GM23338 (cell line): ENCODE measurements at regions not wholly inside any gene's neighbourhood (a gene's known extent, or its start where the extent isn't known, plus 50 kb on each side); places are given as distances from the start of the nearest gene placed in this dataset.

Source experiments
- ATAC-seq: fragments of 200-7000 bp; cut with Tn5 transposase; 3 replicates; pipeline ENCODE4 v1.9.1; 2020
- DNase-seq: peaks from one replicate; pipeline ENCODE4 v3.0.0-alpha.2; 2015; ENCODE audit warnings: low spot score
- H2AFZ ChIP-seq: fragments of 200-600 bp; sonication (generic); 2 replicates; pipeline ENCODE4 v1.8.0; 2016; ENCODE audit warnings: antibody characterized with exemption, mild to moderate bottlenecking, moderate library complexity
- H3F3A ChIP-seq: fragments of 200-600 bp; sonication (generic); replicated peaks from 2 replicates; pipeline ENCODE4 v1.8.0; 2017; ENCODE audit warnings: antibody characterized with exemption, mixed run types, low read depth
- H3K27ac ChIP-seq: fragments of 200-600 bp; sonication (generic); 2 replicates; pipeline ENCODE4 v1.6.1; 2016; ENCODE audit warnings: low read depth
- H3K27me3 ChIP-seq: fragments of 200-600 bp; sonication (generic); 2 replicates; pipeline ENCODE4 v1.8.0; 2016; ENCODE audit warnings: mild to moderate bottlenecking, mixed run types, moderate library complexity; ENCODE audit not compliant: insufficient read depth
- H3K36me3 ChIP-seq: fragments of 200-600 bp; sonication (generic); 2 replicates; pipeline ENCODE4 v1.8.0; 2016; ENCODE audit warnings: mild to moderate bottlenecking; ENCODE audit not compliant: insufficient read depth
- H3K4me1 ChIP-seq: fragments of 200-600 bp; sonication (generic); 2 replicates; pipeline ENCODE4 v1.8.0; 2016; ENCODE audit warnings: mild to moderate bottlenecking, moderate library complexity; ENCODE audit not compliant: insufficient read depth
- H3K4me2 ChIP-seq: fragments of 200-600 bp; sonication (generic); 2 replicates; pipeline ENCODE4 v1.7.1; 2017; ENCODE audit warnings: mixed run types
- H3K4me3 ChIP-seq: fragments of 200-600 bp; sonication (generic); 2 replicates; pipeline ENCODE4 v1.6.1; 2016; ENCODE audit warnings: mixed run types
- H3K79me2 ChIP-seq: fragments of 200-600 bp; sonication (generic); replicated peaks from 2 replicates; pipeline ENCODE4 v1.8.0; 2017; ENCODE audit warnings: mild to moderate bottlenecking; ENCODE audit not compliant: insufficient read depth
- H3K9me2 ChIP-seq: fragments of 200-600 bp; sonication (generic); 2 replicates; pipeline ENCODE4 v1.8.0; 2017; ENCODE audit not compliant: insufficient read depth
- H4K20me1 ChIP-seq: fragments of 200-600 bp; sonication (generic); replicated peaks from 2 replicates; pipeline ENCODE4 v1.8.0; 2017; ENCODE audit warnings: mild to moderate bottlenecking; ENCODE audit not compliant: insufficient read depth
- H3K27ac Mint-ChIP-seq: 2 replicates; pipeline ENCODE4 v1.8.0; 2020; ENCODE audit warnings: inconsistent platforms, mild to moderate bottlenecking, moderate library complexity, mixed read lengths
- H3K27me3 Mint-ChIP-seq: 3 replicates; pipeline ENCODE4 v1.8.0; 2022; ENCODE audit warnings: low read depth, mild to moderate bottlenecking, moderate library complexity, mixed read lengths, inconsistent platforms; ENCODE audit not compliant: insufficient read depth, poor library complexity
- H3K36me3 Mint-ChIP-seq: 3 replicates; pipeline ENCODE4 v1.8.0; 2021; ENCODE audit warnings: low read depth, mild to moderate bottlenecking, inconsistent platforms, moderate library complexity, mixed read lengths
- H3K4me1 Mint-ChIP-seq: 3 replicates; pipeline ENCODE4 v1.8.0; 2020; ENCODE audit warnings: mild to moderate bottlenecking, inconsistent platforms, mixed read lengths
- H3K4me3 Mint-ChIP-seq: 3 replicates; pipeline ENCODE4 v1.8.0; 2021; ENCODE audit warnings: moderate library complexity, mild to moderate bottlenecking, inconsistent platforms, mixed read lengths
- H3K9me3 Mint-ChIP-seq: 3 replicates; pipeline ENCODE4 v1.8.0; 2020; ENCODE audit warnings: moderate library complexity, mild to moderate bottlenecking, inconsistent platforms, mixed read lengths
- ETS1 ChIP-seq: IDR thresholded peaks from 2 replicates; pipeline ENCODE4 v1.6.1; 2016; ENCODE audit warnings: antibody characterized with exemption
- NANOG ChIP-seq: IDR thresholded peaks from 2 replicates; pipeline ENCODE4 v1.6.1; 2016; ENCODE audit warnings: antibody characterized with exemption, borderline replicate concordance
- POLR2AphosphoS5 ChIP-seq: IDR thresholded peaks from 2 replicates; pipeline ENCODE4 v1.6.1; 2016; ENCODE audit warnings: antibody characterized with exemption, low read depth
- REST ChIP-seq: IDR thresholded peaks from one replicate; pipeline ENCODE4 v1.6.1; 2018; ENCODE audit warnings: antibody characterized with exemption; ENCODE audit not compliant: unreplicated experiment
- STAT1 ChIP-seq: IDR thresholded peaks from one replicate; pipeline ENCODE4 v1.6.1; 2016; ENCODE audit warnings: antibody characterized with exemption; ENCODE audit not compliant: unreplicated experiment
- ZNF331 ChIP-seq: fragments of 250-450 bp; sonication (Bioruptor Pico); IDR thresholded peaks from 2 replicates; pipeline ENCODE4 v1.5.0; 2020; ENCODE audit warnings: low read depth, mild to moderate bottlenecking, moderate library complexity
- ZNF462 ChIP-seq: fragments of 250-450 bp; sonication (Bioruptor Pico); IDR thresholded peaks from 2 replicates; pipeline ENCODE4 v1.5.0; 2020; ENCODE audit warnings: mild to moderate bottlenecking, moderate library complexity

GRCh38 chr10:33653584-33654367 lies 319.3 kb upstream of the NRP1 start:
- no peak overlapping the region for H3K4me3 Mint-ChIP-seq
- H3K4me2 ChIP-seq, result no peak overlapping the region
- peaks cover 19% of the 10 kb centered on the region for H3K9me3 Mint-ChIP-seq
- no peaks in the 10 kb centered on the region for H3K79me2 ChIP-seq
- no peak for ATAC-seq
- no peak for TF ChIP-seq ZNF331 (CRISPR knock-in tag)
- no peak for TF ChIP-seq STAT1
- no peak for TF ChIP-seq REST
- TF ChIP-seq NANOG, result no peak
- no peak for TF ChIP-seq POLR2AphosphoS5
- no peak for TF ChIP-seq ZNF462 (CRISPR knock-in tag)
- TF ChIP-seq ETS1, result no peak
- H3K4me1 Mint-ChIP-seq, result peaks cover 3% of the 10 kb centered on the region
- no peak for DNase-seq
- no peak overlapping the region for H3K27ac Mint-ChIP-seq
- peaks cover 19% of the 10 kb centered on the region; the same call in 2 of the 3 replicates for H3K36me3 Mint-ChIP-seq
- H3K9me2 ChIP-seq, result peaks cover 28% of the 10 kb centered on the region; the same call in 1 of the 2 replicates
- H3K27me3 Mint-ChIP-seq, result no peaks in the 10 kb centered on the region
- H3K36me3 ChIP-seq, result no peaks in the 10 kb centered on the region
- no peaks in the 10 kb centered on the region for H3K27me3 ChIP-seq
- H2AFZ ChIP-seq, result no peak overlapping the region
- no peak overlapping the region for H3K4me3 ChIP-seq
- peaks cover 3% of the 10 kb centered on the region for H3K4me1 ChIP-seq
- H4K20me1 ChIP-seq, result no peaks in the 10 kb centered on the region
- H3F3A ChIP-seq, result no peaks in the 10 kb centered on the region
- H3K27ac ChIP-seq, result no peak overlapping the region
